A673 (cell line): ENCODE measurements at regions not wholly inside any gene's neighbourhood (a gene's known extent, or its start where the extent isn't known, plus 50 kb on each side); places are given as distances from the start of the nearest gene placed in this dataset.

ENCODE experiments used
- BruUV-seq: library from RNA; stranded (reverse); fragments of 400-500 nt; replicated peaks from 2 replicates; lab custom pipeline; 2021; lab: Mats Ljungman, UMichigan
- CTCF ChIA-PET: fragments of 300-600 bp; sonication (Branson Sonifier 250); formaldehyde crosslinking; loops from one replicate; lab custom pipeline; 2022; ENCODE audit warnings: antibody characterized with exemption; lab: Charles Lee
- POLR2A ChIA-PET: fragments of 300-600 bp; sonication (Branson Sonifier 250); formaldehyde crosslinking; loops from one replicate; lab custom pipeline; 2022; ENCODE audit warnings: antibody characterized with exemption; ENCODE audit not compliant: low non-redundant PET; lab: Charles Lee
- DNase-seq: peaks from one replicate; pipeline ENCODE4 v3.0.0-alpha.2; 2015; ENCODE audit warnings: low spot score
- H3K27ac ChIP-seq: fragments of 200-600 bp; sonication (generic); 2 replicates; pipeline ENCODE4 v1.5.1; 2016; ENCODE audit warnings: mixed run types, low read depth, mild to moderate bottlenecking, mixed read lengths, antibody characterized with exemption, low read length; ENCODE audit not compliant: poor library complexity, severe bottlenecking
- H3K27me3 ChIP-seq: fragments of 200-600 bp; sonication (generic); replicated peaks from 2 replicates; pipeline ENCODE4 v1.6.1; 2017; ENCODE audit warnings: mixed run types, low read depth, mild to moderate bottlenecking, mixed read lengths, antibody characterized with exemption, low read length; ENCODE audit not compliant: insufficient read depth, poor library complexity
- H3K36me3 ChIP-seq: fragments of 200-600 bp; sonication (generic); 2 replicates; pipeline ENCODE4 v1.6.1; 2016; ENCODE audit warnings: mixed run types, mild to moderate bottlenecking, mixed read lengths, antibody characterized with exemption, low read length; ENCODE audit not compliant: insufficient read depth, poor library complexity, severe bottlenecking
- H3K4me1 ChIP-seq: fragments of 200-600 bp; sonication (generic); 2 replicates; pipeline ENCODE4 v1.6.1; 2017; ENCODE audit warnings: mixed run types, mild to moderate bottlenecking, mixed read lengths, antibody characterized with exemption, low read length; ENCODE audit not compliant: insufficient read depth, poor library complexity, severe bottlenecking
- H3K4me3 ChIP-seq: fragments of 200-600 bp; sonication (generic); 2 replicates; pipeline ENCODE4 v1.5.1; 2016; ENCODE audit warnings: low read depth, mixed run types, mild to moderate bottlenecking, mixed read lengths, low read length; ENCODE audit not compliant: poor library complexity, severe bottlenecking
- H3K9me3 ChIP-seq: fragments of 200-600 bp; sonication (generic); 2 replicates; pipeline ENCODE4 v1.6.1; 2016; ENCODE audit warnings: mixed run types, low read depth, mild to moderate bottlenecking, mixed read lengths, antibody characterized with exemption, low read length; ENCODE audit not compliant: poor library complexity, severe bottlenecking
- EZH2 ChIP-seq: fragments of 200-600 bp; sonication (generic); IDR thresholded peaks from 2 replicates; pipeline ENCODE4 v1.6.1; 2017; ENCODE audit warnings: borderline replicate concordance, low read depth, mild to moderate bottlenecking, mixed read lengths, antibody characterized with exemption, low read length; ENCODE audit not compliant: poor library complexity, severe bottlenecking
- intact Hi-C: fragments of 100-400 bp; cut with micrococcal nuclease; formaldehyde crosslinking; loops from one replicate; pipeline ENCODE4 v1.10.0; 2022; ENCODE audit not compliant: unreplicated experiment
- TF ChIP-seq, protein P1 (sequence below): fragments of 300-800, 200-600 bp; sonication (generic); conservative IDR thresholded peaks from 2 replicates; pipeline ENCODE4 v1.5.1; 2017; ENCODE audit warnings: low read depth, mild to moderate bottlenecking, antibody characterized with exemption, low read length, moderate library complexity, mixed read lengths

DNA sequence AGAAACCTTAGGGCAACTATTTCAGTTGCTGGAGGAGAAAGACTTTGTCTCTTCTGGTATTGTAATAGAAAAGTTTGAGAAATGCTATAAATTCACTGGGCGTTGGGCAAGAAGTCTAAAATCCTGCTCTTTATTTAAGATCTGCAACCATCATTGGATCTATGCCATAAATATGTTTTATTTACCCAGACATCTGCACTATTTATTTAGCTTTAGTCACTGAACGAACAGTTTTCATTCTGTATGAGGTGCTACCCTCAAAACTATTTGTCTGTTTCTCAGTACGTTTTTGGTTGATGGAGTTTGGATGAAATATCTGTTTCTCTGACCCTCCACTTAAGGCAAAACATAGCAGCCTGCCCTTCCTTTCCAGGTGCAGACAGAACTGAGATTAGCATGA lies 171.5 kb downstream of the SNX19 start:
- Histone ChIP-seq H3K27me3 (no peaks in the 10 kb centered on the region), H3K27ac (no peak overlapping the region), H3K9me3 (peaks cover 20% of the 10 kb centered on the region), H3K36me3 (no peaks in the 10 kb centered on the region), H3K4me1 (no peaks in the 10 kb centered on the region), H3K4me3 (no peak overlapping the region)
- BruUV-seq, result no TSS peak
- intact Hi-C loops, result no loop called here
- ChIA-PET CTCF (no interaction called here), POLR2A (no interaction called here)
- DNase-seq, result no peak
- no peak for TF ChIP-seq EZH2
- TF ChIP-seq, protein P1, sequence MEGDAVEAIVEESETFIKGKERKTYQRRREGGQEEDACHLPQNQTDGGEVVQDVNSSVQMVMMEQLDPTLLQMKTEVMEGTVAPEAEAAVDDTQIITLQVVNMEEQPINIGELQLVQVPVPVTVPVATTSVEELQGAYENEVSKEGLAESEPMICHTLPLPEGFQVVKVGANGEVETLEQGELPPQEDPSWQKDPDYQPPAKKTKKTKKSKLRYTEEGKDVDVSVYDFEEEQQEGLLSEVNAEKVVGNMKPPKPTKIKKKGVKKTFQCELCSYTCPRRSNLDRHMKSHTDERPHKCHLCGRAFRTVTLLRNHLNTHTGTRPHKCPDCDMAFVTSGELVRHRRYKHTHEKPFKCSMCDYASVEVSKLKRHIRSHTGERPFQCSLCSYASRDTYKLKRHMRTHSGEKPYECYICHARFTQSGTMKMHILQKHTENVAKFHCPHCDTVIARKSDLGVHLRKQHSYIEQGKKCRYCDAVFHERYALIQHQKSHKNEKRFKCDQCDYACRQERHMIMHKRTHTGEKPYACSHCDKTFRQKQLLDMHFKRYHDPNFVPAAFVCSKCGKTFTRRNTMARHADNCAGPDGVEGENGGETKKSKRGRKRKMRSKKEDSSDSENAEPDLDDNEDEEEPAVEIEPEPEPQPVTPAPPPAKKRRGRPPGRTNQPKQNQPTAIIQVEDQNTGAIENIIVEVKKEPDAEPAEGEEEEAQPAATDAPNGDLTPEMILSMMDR, result no peak

DNA sequence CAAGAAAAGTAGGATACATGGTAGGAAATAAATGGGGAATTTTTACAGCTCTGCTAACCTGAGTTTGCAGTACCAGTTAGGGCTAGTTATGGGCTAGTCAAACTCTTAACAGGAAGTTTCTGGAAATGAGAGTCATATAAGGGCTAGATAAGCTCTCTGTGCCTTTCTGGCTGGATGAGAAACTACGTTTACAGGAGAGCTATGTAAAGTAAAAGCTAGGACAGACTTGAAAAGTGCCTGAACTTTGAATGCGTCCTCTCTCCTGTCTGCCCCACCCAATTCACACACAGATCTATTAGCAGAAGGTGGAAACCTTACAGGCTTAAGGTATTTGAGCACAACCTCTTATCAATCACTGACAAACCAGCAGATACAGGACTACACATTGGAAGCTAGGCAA lies 167.1 kb downstream of the SNX19 start:
- Histone ChIP-seq H3K4me1 (no peaks in the 10 kb centered on the region), H3K9me3 (peaks cover 11% of the 10 kb centered on the region), H3K4me3 (no peak overlapping the region), H3K27me3 (no peaks in the 10 kb centered on the region), H3K36me3 (no peaks in the 10 kb centered on the region), H3K27ac (no peak overlapping the region)
- CTCF ChIA-PET, result interaction anchor here (1.1 kb wide), 1 partner anchor 18 kb away, joined by 3 read pairs; no protein-coding TSS in a partner anchor
- POLR2A ChIA-PET, result no interaction called here
- TF ChIP-seq, protein P1, result no peak
- no peak for TF ChIP-seq EZH2
- intact Hi-C loops, result no loop called here
- DNase-seq, result no peak
- no TSS peak for BruUV-seq

DNA sequence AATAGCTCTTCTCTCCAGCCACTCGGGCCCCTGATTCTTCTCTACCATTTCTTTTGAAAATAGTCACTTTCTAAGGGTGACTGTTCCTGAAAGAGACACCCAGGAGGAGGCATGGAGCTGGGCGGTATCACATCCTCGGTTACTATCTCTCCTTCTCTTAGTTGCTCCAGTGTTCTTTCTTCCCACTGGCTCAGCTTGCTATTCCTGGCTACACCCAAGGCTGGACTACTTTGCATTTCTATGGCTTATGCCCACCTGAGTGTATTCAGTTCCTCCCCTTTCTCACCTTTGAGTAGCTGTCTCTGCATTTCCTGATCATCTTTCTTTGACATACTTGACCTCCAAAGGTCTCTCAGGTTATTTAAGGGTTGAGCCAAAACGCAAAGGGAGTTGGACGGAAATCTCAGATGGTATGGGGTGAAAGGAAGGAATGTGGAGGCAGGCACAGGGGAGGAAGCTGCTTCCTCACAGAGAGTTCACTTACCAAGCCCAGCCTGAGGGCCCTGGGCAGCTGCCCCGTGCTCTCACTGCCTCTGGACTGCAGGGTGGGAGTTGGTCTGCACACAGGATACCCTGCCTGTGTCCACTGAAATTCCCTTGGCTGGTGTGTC lies 155.7 kb downstream of the SNX19 start:
- no TSS peak for BruUV-seq
- no peak overlapping the region for H3K4me3 ChIP-seq
- no peak overlapping the region for H3K27ac ChIP-seq
- intact Hi-C loops, result no loop called here
- TF ChIP-seq, protein P1, result no peak
- no peak for TF ChIP-seq EZH2
- no peaks in the 10 kb centered on the region for H3K36me3 ChIP-seq
- no peak for DNase-seq
- H3K27me3 ChIP-seq, result no peaks in the 10 kb centered on the region
- H3K4me1 ChIP-seq, result no peaks in the 10 kb centered on the region
- no peaks in the 10 kb centered on the region for H3K9me3 ChIP-seq
- CTCF ChIA-PET, result no interaction called here
- POLR2A ChIA-PET, result no interaction called here
